H9 (cell line): ENCODE measurements at regions not wholly inside any gene's neighbourhood (a gene's known extent, or its start where the extent isn't known, plus 50 kb on each side); places are given as distances from the start of the nearest gene placed in this dataset.

Experiments used
- DNase-seq: peaks from one replicate; pipeline ENCODE4 v3.0.0-alpha.2; 2017
- H2AFZ ChIP-seq: one replicate; pipeline ENCODE4 v1.6.1; 2013; ENCODE audit warnings: mild to moderate bottlenecking, low read length, control low read depth, moderate library complexity
- H2AK5ac ChIP-seq: 2 replicates; pipeline ENCODE4 v1.6.1; 2013; ENCODE audit warnings: low read length, control low read depth, mixed read lengths; ENCODE audit not compliant: insufficient read length
- H2BK120ac ChIP-seq: one replicate; pipeline ENCODE4 v1.6.1; 2013; ENCODE audit warnings: low read depth, mild to moderate bottlenecking, low read length, control low read depth, inconsistent platforms; ENCODE audit not compliant: poor library complexity, severe bottlenecking
- H2BK12ac ChIP-seq: 2 replicates; pipeline ENCODE4 v1.6.1; 2013; ENCODE audit warnings: low read length, control low read depth, mixed read lengths, low read depth; ENCODE audit not compliant: insufficient read length
- H2BK15ac ChIP-seq: 2 replicates; pipeline ENCODE4 v1.6.1; 2013; ENCODE audit warnings: low read depth, low read length, control low read depth
- H2BK20ac ChIP-seq: one replicate; pipeline ENCODE4 v1.6.1; 2013; ENCODE audit warnings: low read depth, mild to moderate bottlenecking, low read length, control low read depth, inconsistent platforms; ENCODE audit not compliant: poor library complexity, severe bottlenecking
- H2BK5ac ChIP-seq: 2 replicates; pipeline ENCODE4 v1.6.1; 2013; ENCODE audit warnings: low read length, control low read depth, mixed read lengths; ENCODE audit not compliant: insufficient read length
- H3K14ac ChIP-seq: 2 replicates; pipeline ENCODE4 v1.6.1; 2013; ENCODE audit warnings: low read length, control low read depth; ENCODE audit not compliant: insufficient read depth
- H3K18ac ChIP-seq: 2 replicates; pipeline ENCODE4 v1.6.1; 2013; ENCODE audit warnings: low read depth, mild to moderate bottlenecking, mixed read lengths, low read length, control low read depth; ENCODE audit not compliant: insufficient read length
- H3K23ac ChIP-seq: 2 replicates; pipeline ENCODE4 v1.6.1; 2013; ENCODE audit warnings: low read length, control low read depth, mixed read lengths, low read depth; ENCODE audit not compliant: insufficient read length
- H3K23me2 ChIP-seq: 2 replicates; pipeline ENCODE4 v1.6.1; 2013; ENCODE audit warnings: low read depth, mild to moderate bottlenecking, mixed read lengths, low read length, control low read depth; ENCODE audit not compliant: insufficient read length, poor library complexity, severe bottlenecking
- H3K27ac ChIP-seq: 2 replicates; pipeline ENCODE4 v1.5.1; 2013; ENCODE audit warnings: low read length, control low read depth, mixed read lengths, low read depth; ENCODE audit not compliant: insufficient read length
- H3K27me3 ChIP-seq: 2 replicates; pipeline ENCODE4 v1.6.1; 2013; ENCODE audit warnings: low read length, control low read depth, inconsistent platforms; ENCODE audit not compliant: insufficient read depth
- H3K4ac ChIP-seq: 2 replicates; pipeline ENCODE4 v1.6.1; 2013; ENCODE audit warnings: low read depth, mild to moderate bottlenecking, control low read depth, inconsistent platforms, low read length, moderate library complexity
- H3K4me1 ChIP-seq: 2 replicates; pipeline ENCODE4 v1.6.1; 2013; ENCODE audit warnings: low read length, control low read depth, inconsistent platforms; ENCODE audit not compliant: insufficient read depth
- H3K4me2 ChIP-seq: 2 replicates; pipeline ENCODE4 v1.6.1; 2013; ENCODE audit warnings: low read length, control low read depth, mixed read lengths; ENCODE audit not compliant: insufficient read length, insufficient read depth
- H3K56ac ChIP-seq: 2 replicates; pipeline ENCODE4 v1.6.1; 2013; ENCODE audit warnings: low read depth, mild to moderate bottlenecking, mixed read lengths, low read length, control low read depth; ENCODE audit not compliant: insufficient read length
- H3K79me1 ChIP-seq: 2 replicates; pipeline ENCODE4 v1.6.1; 2013; ENCODE audit warnings: low read depth, mild to moderate bottlenecking, moderate library complexity, low read length, control low read depth, inconsistent platforms; ENCODE audit not compliant: insufficient read depth, poor library complexity, severe bottlenecking
- H3K79me2 ChIP-seq: 2 replicates; pipeline ENCODE4 v1.6.1; 2013; ENCODE audit warnings: low read length, control low read depth, inconsistent platforms; ENCODE audit not compliant: insufficient read depth
- H3K9ac ChIP-seq: 2 replicates; pipeline ENCODE4 v1.6.1; 2013; ENCODE audit warnings: low read length, control low read depth, mixed read lengths; ENCODE audit not compliant: insufficient read length; ENCODE audit errors: extremely low read depth
- H3K9me3 ChIP-seq: one replicate; pipeline ENCODE4 v1.6.1; 2013; ENCODE audit warnings: low read depth, low read length, inconsistent platforms; ENCODE audit not compliant: control insufficient read depth
- H3T11ph ChIP-seq: one replicate; pipeline ENCODE4 v1.6.1; 2013; ENCODE audit warnings: mild to moderate bottlenecking, low read length, control low read depth, inconsistent platforms
- H4K20me1 ChIP-seq: one replicate; pipeline ENCODE4 v1.6.1; 2013; ENCODE audit not compliant: control insufficient read depth, insufficient read length, insufficient read depth
- H4K5ac ChIP-seq: 2 replicates; pipeline ENCODE4 v1.6.1; 2013; ENCODE audit warnings: low read depth, mild to moderate bottlenecking, mixed read lengths, low read length, control low read depth; ENCODE audit not compliant: insufficient read length
- H4K8ac ChIP-seq: replicated peaks from 2 replicates; pipeline ENCODE4 v1.6.1; 2013; ENCODE audit warnings: low read length, control low read depth, mixed read lengths, low read depth; ENCODE audit not compliant: insufficient read length
- H4K91ac ChIP-seq: 2 replicates; pipeline ENCODE4 v1.6.1; 2013; ENCODE audit warnings: low read depth, mild to moderate bottlenecking, moderate library complexity, mixed read lengths, low read length, control low read depth; ENCODE audit not compliant: insufficient read length
- H3K27ac Mint-ChIP-seq, 3 experiments: 2 replicates in 2 of 3; 3 replicates in 1 of 3; pipeline ENCODE4 v1.8.0; 2020 to 2021; ENCODE audit warnings: mixed read lengths in 3 of 3, mild to moderate bottlenecking in 1 of 3, moderate library complexity in 1 of 3
- H3K27me3 Mint-ChIP-seq: 2 replicates; pipeline ENCODE4 v1.8.0; 2021; ENCODE audit warnings: low read depth, mild to moderate bottlenecking, moderate library complexity, mixed read lengths
- H3K36me3 Mint-ChIP-seq, 3 experiments: 2 replicates in 2 of 3; 3 replicates in 1 of 3; pipeline ENCODE4 v1.8.0; 2020 to 2021; ENCODE audit warnings: low read depth in 3 of 3, mixed read lengths in 3 of 3; ENCODE audit not compliant: insufficient read depth in 1 of 3
- H3K4me1 Mint-ChIP-seq, 2 experiments: 2 replicates each; pipeline ENCODE4 v1.8.0; 2020; ENCODE audit warnings: mixed read lengths in 2 of 2
- H3K4me3 Mint-ChIP-seq, 2 experiments: 2 replicates in 1 of 2; 3 replicates in 1 of 2; pipeline ENCODE4 v1.8.0; 2020 to 2021; ENCODE audit warnings: mild to moderate bottlenecking in 2 of 2, mixed read lengths in 2 of 2, moderate library complexity in 1 of 2
- H3K9me3 Mint-ChIP-seq, 2 experiments: 2 replicates in 1 of 2; 3 replicates in 1 of 2; pipeline ENCODE4 v1.8.0; 2020; ENCODE audit warnings: mild to moderate bottlenecking in 2 of 2, mixed read lengths in 2 of 2, moderate library complexity in 1 of 2
- WGBS: extraction: QIAGEN DNeasy Blood & Tissue Kit; methylation state at CpG from one replicate; pipeline ENCODE4 v1.1.7; 2013; ENCODE audit warnings: missing lambda C conversion rate, low lambda C conversion rate, mixed read lengths; ENCODE audit not compliant: insufficient read length; ENCODE audit errors: extremely low coverage; 5-methylcytosine and 5-hydroxymethylcytosine counted together
- TF ChIP-seq, protein P1 (sequence below): fragments of 200-600 bp; sonication (generic); conservative IDR thresholded peaks from 3 replicates; pipeline ENCODE4 v1.8.0; 2021; ENCODE audit warnings: antibody characterized with exemption, mild to moderate bottlenecking

DNA sequence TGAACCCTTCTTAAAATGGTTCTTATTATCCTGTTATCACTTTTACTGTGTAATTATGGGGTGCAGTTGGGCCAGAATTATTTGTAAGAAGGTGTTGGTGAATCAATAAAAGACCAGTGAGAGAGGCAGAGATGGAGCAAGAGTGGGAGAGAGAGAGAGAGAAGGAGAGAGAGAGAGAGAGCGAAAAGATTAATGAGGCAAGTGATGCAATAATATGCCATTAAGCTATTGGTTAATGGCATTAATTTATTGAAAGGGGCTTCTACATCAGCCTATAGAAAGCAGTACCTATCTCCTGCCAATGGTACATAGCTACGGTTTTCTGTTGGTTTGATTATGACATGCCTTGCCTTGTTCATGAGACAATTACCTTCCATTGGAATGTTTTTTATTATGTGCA, 388.7 kb downstream of the RPS6KC1 start:
- Mint-ChIP-seq H3K4me1 (peaks cover 5 to 7% of the 10 kb centered on the region in 2 experiments), H3K4me3 (no peak overlapping the region), H3K9me3 (no peaks in the 10 kb centered on the region), H3K27ac (no peak overlapping the region; a peak in 1 of 7 replicates), H3K36me3 (no peaks in the 10 kb centered on the region; a peak in 1 of 7 replicates), H3K27me3 (no peaks in the 10 kb centered on the region)
- Histone ChIP-seq H3K79me1 (no peaks in the 10 kb centered on the region), H2BK20ac (no peak overlapping the region), H2AK5ac (no peak overlapping the region), H4K91ac (no peak overlapping the region), H3K27me3 (no peaks in the 10 kb centered on the region; the same call in 1 of the 2 replicates), H4K5ac (no peak overlapping the region), H2BK5ac (no peak overlapping the region), H3K4me2 (no peak overlapping the region), H2BK12ac (no peak overlapping the region), H4K20me1 (no peaks in the 10 kb centered on the region), H3K14ac (no peak overlapping the region), H3K27ac (no peak overlapping the region), H3T11ph (no peak overlapping the region), H2AFZ (no peak overlapping the region), H3K79me2 (no peaks in the 10 kb centered on the region), H4K8ac (no peak overlapping the region), H3K9me3 (no peaks in the 10 kb centered on the region), H2BK15ac (no peak overlapping the region), H3K4me1 (no peaks in the 10 kb centered on the region), H3K18ac (no peak overlapping the region), H3K23me2 (no peaks in the 10 kb centered on the region), H3K56ac (no peak overlapping the region), H2BK120ac (no peak overlapping the region), H3K9ac (no peak overlapping the region), H3K4ac (no peak overlapping the region), H3K23ac (no peak overlapping the region)
- TF ChIP-seq, protein P1, sequence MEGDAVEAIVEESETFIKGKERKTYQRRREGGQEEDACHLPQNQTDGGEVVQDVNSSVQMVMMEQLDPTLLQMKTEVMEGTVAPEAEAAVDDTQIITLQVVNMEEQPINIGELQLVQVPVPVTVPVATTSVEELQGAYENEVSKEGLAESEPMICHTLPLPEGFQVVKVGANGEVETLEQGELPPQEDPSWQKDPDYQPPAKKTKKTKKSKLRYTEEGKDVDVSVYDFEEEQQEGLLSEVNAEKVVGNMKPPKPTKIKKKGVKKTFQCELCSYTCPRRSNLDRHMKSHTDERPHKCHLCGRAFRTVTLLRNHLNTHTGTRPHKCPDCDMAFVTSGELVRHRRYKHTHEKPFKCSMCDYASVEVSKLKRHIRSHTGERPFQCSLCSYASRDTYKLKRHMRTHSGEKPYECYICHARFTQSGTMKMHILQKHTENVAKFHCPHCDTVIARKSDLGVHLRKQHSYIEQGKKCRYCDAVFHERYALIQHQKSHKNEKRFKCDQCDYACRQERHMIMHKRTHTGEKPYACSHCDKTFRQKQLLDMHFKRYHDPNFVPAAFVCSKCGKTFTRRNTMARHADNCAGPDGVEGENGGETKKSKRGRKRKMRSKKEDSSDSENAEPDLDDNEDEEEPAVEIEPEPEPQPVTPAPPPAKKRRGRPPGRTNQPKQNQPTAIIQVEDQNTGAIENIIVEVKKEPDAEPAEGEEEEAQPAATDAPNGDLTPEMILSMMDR: no peak
- no peak for DNase-seq
- no CpG with 5 or more reads among the region's 2 CpGs for WGBS
